ENCODE measurements at regions not wholly inside any gene's neighbourhood (a gene's known extent, or its start where the extent isn't known, plus 50 kb on each side); places are given as distances from the start of the nearest gene placed in this dataset.

- no peak overlapping the region for H3K18ac ChIP-seq (ENCODE audit: insufficient read length, low read depth, low read length)
- H4K91ac ChIP-seq (ENCODE audit: insufficient read length, low read depth, low read length), result no peak overlapping the region
- no peak overlapping the region for H2AFZ ChIP-seq (ENCODE audit: low read length)
- no peak overlapping the region for H3K23ac ChIP-seq (ENCODE audit: insufficient read length, low read depth, low read length)
- peak; percentile 29 for DNase-seq
- no peak overlapping the region for H3K9ac ChIP-seq (ENCODE audit: extremely low read depth, insufficient read length, low read length)
- H4K5ac ChIP-seq (ENCODE audit: insufficient read length, low read depth, low read length), result no peak overlapping the region
- peaks cover 6 to 12% of the 10 kb centered on the region in 2 experiments for H3K9me3 Mint-ChIP-seq
- H3K4me3 Mint-ChIP-seq, result peak overlapping the region in 1 of 2 experiments; percentile 5; a peak in 1 of 5 replicates
- H3K27ac Mint-ChIP-seq, result peak overlapping the region in 2 of 3 experiments; percentile 42 to 56; a peak in 1 of 7 replicates
- no CpG with 5 or more reads among the region's 1 CpG for WGBS (ENCODE audit: extremely low coverage, insufficient read length, low lambda C conversion rate)
- H2BK15ac ChIP-seq (ENCODE audit: low read depth, low read length), result no peak overlapping the region
- H3K4me1 ChIP-seq (ENCODE audit: insufficient read depth, low read length), result no peaks in the 10 kb centered on the region; the same call in 1 of the 2 replicates
- H3K56ac ChIP-seq (ENCODE audit: insufficient read length, low read depth, low read length), result no peak overlapping the region
- no peak overlapping the region for H4K8ac ChIP-seq (replicated peaks; ENCODE audit: insufficient read length, low read depth, low read length)
- peaks cover 0 to 8% (median 4%) of the 10 kb centered on the region in 3 experiments; a peak in 5 of 7 replicates for H3K36me3 Mint-ChIP-seq (ENCODE audit: insufficient read depth in 1 of 3, low read depth in 3 of 3)
- no peak for TF ChIP-seq CTCF (conservative IDR thresholded peaks at IDR 0.05)
- no peak overlapping the region for H2BK120ac ChIP-seq (ENCODE audit: low read depth, low read length, poor library complexity, severe bottlenecking)
- no peak overlapping the region for H3K27ac ChIP-seq (ENCODE audit: insufficient read length, low read depth, low read length)
- no peak overlapping the region for H2BK5ac ChIP-seq (ENCODE audit: insufficient read length, low read length)
- no peak overlapping the region for H2BK20ac ChIP-seq (ENCODE audit: low read depth, low read length, poor library complexity, severe bottlenecking)
- no peaks in the 10 kb centered on the region for H3K27me3 Mint-ChIP-seq (ENCODE audit: low read depth)
- no peaks in the 10 kb centered on the region for H3K79me2 ChIP-seq (ENCODE audit: insufficient read depth, low read length)
- H3K9me3 ChIP-seq (ENCODE audit: control insufficient read depth, low read depth, low read length), result no peaks in the 10 kb centered on the region
- H3K23me2 ChIP-seq (ENCODE audit: insufficient read length, low read depth, low read length, poor library complexity, severe bottlenecking), result no peaks in the 10 kb centered on the region
- no peak overlapping the region for H3K14ac ChIP-seq (ENCODE audit: insufficient read depth, low read length)
- H3T11ph ChIP-seq (ENCODE audit: low read length), result no peak overlapping the region
- no peaks in the 10 kb centered on the region for H3K79me1 ChIP-seq (ENCODE audit: insufficient read depth, low read depth, low read length, poor library complexity, severe bottlenecking)
- no peaks in the 10 kb centered on the region for H4K20me1 ChIP-seq (ENCODE audit: control insufficient read depth, insufficient read depth, insufficient read length)
- H3K4me1 Mint-ChIP-seq, result peaks cover 6 to 13% of the 10 kb centered on the region in 2 experiments
- no peaks in the 10 kb centered on the region for H3K27me3 ChIP-seq (ENCODE audit: insufficient read depth, low read length)
- no peak overlapping the region for H2AK5ac ChIP-seq (ENCODE audit: insufficient read length, low read length)
- no peak overlapping the region for H3K4ac ChIP-seq (ENCODE audit: low read depth, low read length)
- H3K4me2 ChIP-seq (ENCODE audit: insufficient read depth, insufficient read length, low read length), result no peak overlapping the region
- H2BK12ac ChIP-seq (ENCODE audit: insufficient read length, low read depth, low read length), result no peak overlapping the region
These were observed 895.2 kb downstream of the TRIB2 start for GRCh38 chr2:13611939-13612338.
